HG03342 (cell line): ENCODE measurements at regions not wholly inside any gene's neighbourhood (a gene's known extent, or its start where the extent isn't known, plus 50 kb on each side); places are given as distances from the start of the nearest gene placed in this dataset.
"Not testable (repeated sequence)": the region's sequence is repeated elsewhere in the genome, so short reads cannot be mapped to it uniquely, and the experiment has no call there.

Source experiments
- ATAC-seq: cut with Tn5 transposase; IDR thresholded peaks from one replicate; pipeline ENCODE4 v1.9.1; 2021; ENCODE audit warnings: mild to moderate bottlenecking, moderate library complexity; ENCODE audit not compliant: unreplicated experiment

- no peak for ATAC-seq
Measured at GRCh38 chr3:6447166-6447801, 413.6 kb upstream of the GRM7 start.

- no peak for ATAC-seq
Measured at GRCh38 chr3:6448011-6448410, 412.9 kb upstream of the GRM7 start.

GRCh38 chr3:6449099-6449498 lies 411.8 kb upstream of the GRM7 start:
- no peak for ATAC-seq

- ATAC-seq, result no peak
Measured at GRCh38 chr3:6452974-6453373, 407.9 kb upstream of the GRM7 start.

GRCh38 chr3:6455031-6455430 lies 405.9 kb upstream of the GRM7 start:
- no peak for ATAC-seq

- ATAC-seq, result no peak
Measured at GRCh38 chr3:6467186-6467585, 393.7 kb upstream of the GRM7 start.

GRCh38 chr3:6468589-6468988 lies 392.3 kb upstream of the GRM7 start:
- no peak for ATAC-seq

- no peak for ATAC-seq
Measured at GRCh38 chr3:6471744-6472143, 389.2 kb upstream of the GRM7 start.

- ATAC-seq, result not testable (repeated sequence)
Measured at GRCh38 chr3:6490487-6491327, 370.2 kb upstream of the GRM7 start.

GRCh38 chr3:6491768-6492167 lies 369.1 kb upstream of the GRM7 start:
- ATAC-seq, result no peak

- ATAC-seq, result no peak
Measured at GRCh38 chr3:6492306-6492705, 368.6 kb upstream of the GRM7 start.

GRCh38 chr3:6498944-6499343 lies 362.0 kb upstream of the GRM7 start:
- not testable (repeated sequence) for ATAC-seq

GRCh38 chr3:6504347-6504746 lies 356.6 kb upstream of the GRM7 start:
- ATAC-seq, result no peak

- ATAC-seq, result no peak
Measured at GRCh38 chr3:6504834-6505233, 356.1 kb upstream of the GRM7 start.

GRCh38 chr3:6508410-6508759 lies 352.5 kb upstream of the GRM7 start:
- ATAC-seq, result no peak

GRCh38 chr3:6509576-6509975 lies 351.3 kb upstream of the GRM7 start:
- ATAC-seq, result no peak

GRCh38 chr3:6510713-6511112 lies 350.2 kb upstream of the GRM7 start:
- no peak for ATAC-seq

GRCh38 chr3:6512172-6512800 lies 348.6 kb upstream of the GRM7 start:
- ATAC-seq, result no peak

GRCh38 chr3:6516143-6516542 lies 344.8 kb upstream of the GRM7 start:
- ATAC-seq, result no peak

GRCh38 chr3:6516694-6517093 lies 344.2 kb upstream of the GRM7 start:
- ATAC-seq, result no peak

- ATAC-seq, result no peak
Measured at GRCh38 chr3:6518709-6519345, 342.1 kb upstream of the GRM7 start.
